ENCODE measurements at regions not wholly inside any gene's neighbourhood (a gene's known extent, or its start where the extent isn't known, plus 50 kb on each side); places are given as distances from the start of the nearest gene placed in this dataset.

GRCh38 chr2:120454654-120455385 is 108.9 kb downstream of the INHBB start:
- no peak for DNase-seq (ENCODE audit: low read depth in 2 of 3, low spot score in 2 of 3)

DNA sequence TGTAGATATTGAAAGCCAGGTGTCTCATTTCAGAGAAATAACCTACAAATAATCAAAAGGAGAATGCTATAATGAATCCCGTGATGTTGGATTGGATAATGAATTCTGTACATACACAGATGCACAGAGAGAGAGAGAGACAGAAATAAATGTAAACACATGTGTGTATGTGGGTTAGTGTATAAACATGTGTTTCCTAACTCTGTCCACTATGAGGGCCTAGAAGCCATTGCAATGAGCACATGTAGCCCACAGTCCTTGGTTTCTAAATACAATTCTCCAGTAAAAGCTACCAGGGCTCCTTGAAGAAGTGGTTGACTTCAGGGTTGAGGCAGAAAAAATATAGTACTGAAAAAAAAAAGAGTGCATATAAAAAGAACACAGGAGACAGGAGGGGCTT is 109.5 kb downstream of the INHBB start:
- DNase-seq (ENCODE audit: low read depth in 2 of 3, low spot score in 2 of 3): no peak

GRCh38 chr2:120456867-120457266 is 110.9 kb downstream of the INHBB start:
- DNase-seq (ENCODE audit: low read depth in 2 of 3, low spot score in 2 of 3): no peak

- DNase-seq (ENCODE audit: low read depth in 2 of 3, low spot score in 2 of 3): no peak
Measured at GRCh38 chr2:120460511-120460910, 114.6 kb downstream of the INHBB start.

GRCh38 chr2:120461092-120461491 is 115.2 kb downstream of the INHBB start:
- DNase-seq (ENCODE audit: low read depth in 2 of 3, low spot score in 2 of 3): no peak

- no peak for DNase-seq (ENCODE audit: low read depth in 2 of 3, low spot score in 2 of 3)
Measured at GRCh38 chr2:120461546-120462537, 115.9 kb downstream of the INHBB start.

DNA sequence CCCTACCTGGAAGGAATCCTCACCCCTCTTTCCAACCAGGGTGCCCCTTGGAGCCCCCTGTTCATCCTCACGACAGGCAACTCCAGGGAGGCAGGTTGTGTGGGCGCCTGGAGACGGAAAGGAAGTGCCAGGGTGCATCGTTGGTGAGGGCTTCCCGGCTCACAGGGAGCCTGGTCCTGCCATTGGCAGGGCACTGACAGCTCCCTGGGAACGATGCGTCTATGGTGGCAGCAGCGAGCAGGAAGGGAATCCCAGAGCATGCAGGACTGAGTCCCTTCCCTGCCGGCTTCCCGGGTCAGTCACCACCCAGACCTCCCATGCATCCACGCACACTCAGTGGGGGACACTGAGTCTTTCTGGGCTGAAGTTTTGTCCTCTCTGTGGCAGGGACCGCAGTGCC is 117.6 kb downstream of the INHBB start:
- no peak for DNase-seq (ENCODE audit: low read depth in 2 of 3, low spot score in 2 of 3)

- DNase-seq (ENCODE audit: low read depth in 2 of 3, low spot score in 2 of 3): no peak
Measured at GRCh38 chr2:120463996-120464395, 118.1 kb downstream of the INHBB start.

GRCh38 chr2:120464448-120464931 is 118.6 kb downstream of the INHBB start:
- DNase-seq (ENCODE audit: low read depth in 2 of 3, low spot score in 2 of 3): no peak

GRCh38 chr2:120465012-120465700 is 119.2 kb downstream of the INHBB start:
- no peak for DNase-seq (ENCODE audit: low read depth in 2 of 3, low spot score in 2 of 3)

GRCh38 chr2:120465701-120465988 is 119.7 kb downstream of the INHBB start:
- DNase-seq (ENCODE audit: low read depth in 2 of 3, low spot score in 2 of 3): no peak

DNA sequence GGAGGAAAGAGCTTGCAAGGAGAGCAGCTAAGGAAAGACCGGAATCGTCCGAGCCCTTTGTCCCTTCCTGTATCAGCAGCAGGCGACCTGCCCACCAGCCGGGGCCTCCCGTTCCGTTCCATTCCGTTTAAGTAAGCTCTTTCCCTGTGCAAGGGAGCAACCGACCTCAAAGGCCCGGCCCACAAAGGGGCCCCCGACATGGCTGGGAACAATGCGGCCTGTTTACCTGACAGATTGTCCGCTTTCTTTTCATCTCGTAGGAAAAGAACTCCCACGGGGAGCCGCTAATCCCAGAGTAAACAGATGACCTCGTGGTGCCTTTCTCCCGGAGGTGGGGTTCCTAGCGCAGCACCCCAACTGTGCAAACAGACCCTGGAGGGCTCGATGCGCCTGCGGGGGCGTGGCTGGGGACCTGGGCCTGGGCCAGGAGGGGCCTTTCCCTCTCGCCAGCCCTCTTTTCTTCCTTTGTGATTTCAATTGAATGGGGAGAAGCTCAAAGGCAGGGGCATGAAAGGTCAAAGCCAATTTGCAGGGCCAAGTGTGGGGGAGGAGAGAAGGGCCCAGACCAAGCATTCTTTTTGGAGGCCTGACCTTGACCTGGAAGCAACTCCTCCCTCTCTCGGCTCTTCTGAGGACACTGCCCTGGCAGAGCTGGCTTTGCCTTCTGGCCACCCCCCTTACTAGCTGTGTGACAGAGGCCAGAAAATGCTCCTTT is 120.2 kb downstream of the INHBB start:
- no peak for DNase-seq (ENCODE audit: low read depth in 2 of 3, low spot score in 2 of 3)

DNA sequence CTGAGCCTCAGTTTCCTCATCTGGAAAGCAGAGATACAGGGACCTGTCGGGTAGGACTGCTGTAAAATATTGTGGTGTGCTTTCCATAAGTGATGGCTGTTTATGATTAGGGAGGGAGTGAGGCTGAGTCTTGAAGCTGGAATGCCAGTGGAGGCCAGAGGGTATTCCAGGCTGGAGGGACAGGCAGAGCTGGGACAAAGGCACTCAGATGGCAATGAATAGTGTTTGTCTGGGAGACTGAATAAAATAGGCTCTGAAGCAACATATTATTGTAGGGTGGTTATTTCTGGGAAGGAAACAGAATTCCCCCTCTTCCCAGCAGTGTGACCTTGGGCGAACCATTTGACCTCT is 120.7 kb downstream of the INHBB start:
- no peak for DNase-seq (ENCODE audit: low read depth in 2 of 3, low spot score in 2 of 3)

DNA sequence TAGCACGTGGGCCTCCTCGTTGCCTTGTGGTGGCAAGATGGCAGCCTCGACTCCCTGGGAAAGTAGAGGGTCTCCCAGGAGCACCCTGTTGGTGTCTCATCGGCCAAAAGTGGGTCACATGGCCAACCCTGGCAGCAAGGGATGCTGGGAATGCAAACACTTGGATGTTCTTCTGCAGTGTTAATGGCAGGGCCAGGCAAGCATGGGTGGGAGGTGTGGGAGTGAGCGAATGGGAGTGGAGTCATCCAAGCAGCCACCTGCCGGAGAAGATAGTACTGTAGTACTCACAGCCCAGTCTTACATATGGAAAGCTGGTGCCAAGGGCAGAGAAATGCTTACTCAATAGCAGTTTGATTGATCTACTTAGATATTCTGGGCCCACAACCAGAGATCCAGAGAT is 122.2 kb downstream of the INHBB start:
- no peak for DNase-seq (ENCODE audit: low read depth in 2 of 3, low spot score in 2 of 3)

- no peak for DNase-seq (ENCODE audit: low read depth in 2 of 3, low spot score in 2 of 3)
Measured at GRCh38 chr2:120469426-120469825, 123.5 kb downstream of the INHBB start.

DNA sequence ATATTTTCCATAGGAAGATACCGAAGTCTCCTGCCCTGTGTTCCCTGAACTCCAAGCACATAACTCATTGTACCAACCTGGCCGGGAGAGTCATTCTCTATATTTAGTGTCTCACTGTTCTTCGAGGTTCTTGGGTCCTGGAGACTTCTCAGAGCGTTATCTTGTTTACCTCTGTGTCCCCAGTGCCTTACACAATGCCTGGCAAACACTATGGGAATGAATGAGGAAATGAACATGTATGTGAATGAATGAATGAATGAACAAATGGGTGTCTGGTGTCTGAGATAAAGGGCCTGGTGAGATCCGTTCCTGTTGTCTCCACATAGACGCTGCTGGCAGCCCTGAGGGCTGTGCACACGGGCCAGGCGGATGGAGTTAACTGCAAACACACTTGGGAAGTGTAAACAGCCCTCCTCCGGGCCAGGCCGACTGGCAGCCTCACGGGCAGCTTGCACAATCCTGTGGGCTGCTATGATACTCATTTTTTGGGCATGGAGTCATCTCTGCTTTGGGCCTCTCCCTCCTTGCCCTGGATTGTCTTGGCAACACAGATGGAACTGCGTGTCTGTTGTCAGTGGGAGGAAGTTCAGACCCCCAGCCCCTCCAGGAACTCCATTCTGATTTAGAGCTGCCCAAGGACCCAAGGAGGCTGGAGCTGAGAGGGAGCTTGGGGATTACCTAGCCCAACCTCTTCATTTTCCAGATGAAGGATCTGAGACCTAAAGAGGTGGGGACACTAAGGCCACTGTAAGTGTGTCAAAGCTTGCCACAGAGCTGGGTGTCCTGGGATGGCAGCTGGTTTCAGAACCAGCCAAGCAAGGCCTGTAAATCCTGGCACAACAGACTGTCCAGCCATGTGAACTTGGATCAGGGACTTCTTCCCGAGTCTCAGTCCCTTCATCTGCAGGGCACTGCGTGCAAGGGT is 124.4 kb downstream of the INHBB start:
- no peak for DNase-seq (ENCODE audit: low read depth in 2 of 3, low spot score in 2 of 3)

- DNase-seq (ENCODE audit: low read depth in 2 of 3, low spot score in 2 of 3): no peak
Measured at GRCh38 chr2:120471166-120471565, 125.2 kb downstream of the INHBB start.

- no peak for DNase-seq (ENCODE audit: low read depth in 2 of 3, low spot score in 2 of 3)
Measured at GRCh38 chr2:120472031-120472430, 126.1 kb downstream of the INHBB start.

DNA sequence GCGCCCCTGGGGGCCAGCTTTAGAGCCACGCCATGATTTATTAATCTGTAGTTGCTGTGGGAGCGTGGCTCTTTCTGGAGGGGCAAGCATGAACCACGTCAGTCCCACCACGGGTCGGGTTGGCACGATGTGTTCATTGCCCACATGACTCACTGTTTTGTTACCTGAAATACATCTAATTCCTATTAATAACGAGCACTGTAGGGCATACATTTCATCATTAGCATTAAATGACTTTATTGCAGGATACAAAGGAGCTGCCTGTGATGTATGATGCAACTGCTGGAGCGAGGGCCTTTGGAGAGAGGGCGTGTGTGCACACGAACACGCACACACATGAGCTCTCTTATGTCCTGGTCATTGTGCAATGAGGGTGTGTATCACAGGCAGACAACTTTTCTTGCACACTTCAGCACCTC is 127.0 kb downstream of the INHBB start:
- DNase-seq (ENCODE audit: low read depth in 2 of 3, low spot score in 2 of 3): no peak

Measured in activated CD8-positive, alpha-beta memory T cell treated with anti-CD3 and anti-CD28 coated beads for 48 hours (primary cell).